ENCODE measurements at regions not wholly inside any gene's neighbourhood (a gene's known extent, or its start where the extent isn't known, plus 50 kb on each side); places are given as distances from the start of the nearest gene placed in this dataset.

- TF ChIP-seq ZFX (IDR thresholded peaks at IDR 0.05) = no peak
- no peak for TF ChIP-seq CTCF (conservative IDR thresholded peaks at IDR 0.05)
- H3K27ac ChIP-seq = no peak overlapping the region
Observed at GRCh38 chr16:8254405-8254804, 335.9 kb downstream of the TMEM114 start.

DNA sequence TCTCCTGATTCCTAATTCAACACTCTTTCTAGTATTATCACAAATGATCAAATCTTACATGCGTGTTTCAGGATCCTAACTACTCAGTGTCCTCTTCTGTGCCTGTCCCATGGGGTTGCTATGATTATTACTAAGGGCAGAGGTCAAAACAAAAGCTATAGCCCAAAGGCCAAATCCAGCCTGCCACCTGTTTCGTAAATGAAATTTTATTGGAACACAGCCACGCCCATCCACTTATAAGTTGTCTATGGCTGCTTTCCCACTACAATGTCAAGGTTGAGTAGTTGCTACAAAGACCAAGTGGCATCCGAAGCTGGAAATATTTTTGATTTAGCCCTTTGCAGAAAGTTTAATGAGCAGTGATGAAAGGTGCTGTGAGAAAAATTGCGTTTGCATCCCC is 336.6 kb downstream of the TMEM114 start:
- H3K27ac ChIP-seq = no peak overlapping the region
- TF ChIP-seq ZFX (IDR thresholded peaks at IDR 0.05) (no peak), CTCF (conservative IDR thresholded peaks at IDR 0.05) (no peak)

DNA sequence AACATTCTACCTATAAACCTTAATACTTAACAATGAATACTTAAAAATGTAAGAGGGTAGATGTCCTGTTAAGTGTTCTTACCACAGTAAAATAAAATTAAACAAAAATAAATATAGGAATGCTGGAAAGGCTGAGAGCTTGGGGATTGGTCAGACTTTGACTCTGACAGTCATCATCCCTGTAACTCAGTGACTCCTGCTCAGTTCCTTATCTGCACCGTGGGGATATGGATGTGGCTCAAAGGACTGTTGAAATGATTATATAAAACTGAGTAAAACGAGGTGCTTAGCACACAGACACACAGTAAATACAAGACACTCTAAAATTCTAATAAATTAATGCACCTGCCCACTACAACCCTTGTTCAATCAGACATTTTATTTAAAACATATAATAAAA is 338.6 kb downstream of the TMEM114 start:
- TF ChIP-seq CTCF (conservative IDR thresholded peaks at IDR 0.05) (no peak), ZFX (IDR thresholded peaks at IDR 0.05) (no peak)
- no peak overlapping the region for H3K27ac ChIP-seq

- TF ChIP-seq ZFX (IDR thresholded peaks at IDR 0.05) (no peak), CTCF (conservative IDR thresholded peaks at IDR 0.05) (no peak)
- no peak overlapping the region for H3K27ac ChIP-seq
Observed at GRCh38 chr16:8251298-8251697, 339.0 kb downstream of the TMEM114 start.

DNA sequence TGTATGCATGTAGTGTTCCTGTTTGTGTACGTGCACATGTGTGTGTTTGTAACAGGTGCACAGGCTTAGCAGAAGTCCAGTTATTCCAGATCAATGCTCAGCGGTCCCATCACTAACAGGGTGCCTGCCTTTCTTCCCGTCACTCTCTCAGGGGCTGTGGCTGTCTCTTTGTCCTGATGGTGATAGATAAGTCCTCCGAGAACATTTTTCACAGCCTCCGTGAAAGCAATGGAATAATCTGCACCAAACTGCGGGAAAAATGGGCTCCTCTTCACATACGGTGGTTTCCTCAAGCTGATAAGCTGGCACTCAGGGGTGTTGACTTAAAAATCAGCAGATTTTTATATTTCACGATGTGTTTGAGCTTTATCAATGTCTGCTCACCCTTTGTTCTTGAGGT is 342.3 kb downstream of the TMEM114 start:
- TF ChIP-seq ZFX (IDR thresholded peaks at IDR 0.05) = no peak
- TF ChIP-seq CTCF (conservative IDR thresholded peaks at IDR 0.05) = no peak

DNA sequence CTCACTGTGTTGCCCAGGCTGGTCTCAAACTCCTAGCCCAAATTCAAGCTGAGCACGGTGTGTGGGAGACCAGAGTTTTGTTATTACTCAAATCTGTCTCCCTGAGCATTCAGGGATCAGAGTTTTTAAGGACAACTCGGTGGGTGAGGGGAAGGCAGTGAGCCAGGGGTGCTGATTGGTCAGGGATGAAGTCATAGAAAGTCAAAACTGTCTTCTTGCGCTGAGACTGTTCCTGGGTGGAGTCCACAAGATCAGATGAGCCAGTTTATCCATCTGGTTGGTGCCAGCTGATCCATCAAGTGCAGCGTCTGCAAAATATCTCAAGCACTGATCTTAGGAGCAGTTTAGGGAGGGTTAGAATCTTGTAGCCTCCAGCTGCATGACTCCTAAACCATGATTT is 346.3 kb downstream of the TMEM114 start:
- no peak for TF ChIP-seq ZFX (IDR thresholded peaks at IDR 0.05)
- TF ChIP-seq CTCF (conservative IDR thresholded peaks at IDR 0.05) = no peak

More for the DNA sequence above, 342.3 kb downstream of the TMEM114 start:
- H3K27ac ChIP-seq = no peak overlapping the region

DNA sequence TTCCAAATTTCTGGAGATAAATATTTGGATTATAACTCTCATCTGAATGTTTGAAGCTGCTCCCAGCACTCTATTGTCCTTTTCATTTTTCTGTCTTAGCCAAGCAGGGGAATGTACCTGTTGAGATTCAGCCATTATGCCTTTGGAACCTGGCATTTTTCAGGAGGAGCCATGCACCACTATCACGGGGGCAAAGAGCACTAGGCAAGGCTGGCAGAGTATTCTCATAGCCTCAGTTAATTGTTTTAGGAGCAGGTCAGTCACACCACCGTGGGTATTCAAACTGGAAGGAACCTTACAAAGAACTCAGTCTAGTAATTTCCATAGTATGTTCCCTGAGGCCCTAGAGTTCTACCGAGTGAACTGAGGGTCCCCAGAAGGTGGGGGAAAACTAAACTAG is 348.9 kb downstream of the TMEM114 start:
- TF ChIP-seq ZFX (IDR thresholded peaks at IDR 0.05) (no peak), CTCF (conservative IDR thresholded peaks at IDR 0.05) (no peak)
- no peak overlapping the region for H3K27ac ChIP-seq

More for the DNA sequence above, 346.3 kb downstream of the TMEM114 start:
- no peak overlapping the region for H3K27ac ChIP-seq

All from C4-2B (cell line).